Activated CD8-positive, alpha-beta T cell treated with anti-CD3 and anti-CD28 coated beads for 36 hours (primary cell): ENCODE measurements at regions not wholly inside any gene's neighbourhood (a gene's known extent, or its start where the extent isn't known, plus 50 kb on each side); places are given as distances from the start of the nearest gene placed in this dataset.

Experiments used
- ATAC-seq: fragments of 200-7000 bp; cut with Tn5 transposase; one replicate; pipeline ENCODE4 v1.10.0; 2021; ENCODE audit warnings: mild to moderate bottlenecking, moderate library complexity
- CTCF ChIA-PET: fragments of 350-600 bp; sonication (Branson Sonifier 250); formaldehyde crosslinking; loops from one replicate; lab custom pipeline; 2021; ENCODE audit warnings: antibody characterized with exemption; lab: Charles Lee
- POLR2A ChIA-PET: fragments of 350-600 bp; sonication (Branson Sonifier 250); formaldehyde crosslinking; loops from one replicate; lab custom pipeline; 2021; ENCODE audit warnings: antibody characterized with exemption; lab: Charles Lee
- DNase-seq: peaks from one replicate; pipeline ENCODE4 v3.0.0-alpha.2; 2020
- H3K27ac Mint-ChIP-seq: one replicate; pipeline ENCODE4 v1.8.0; 2021; ENCODE audit warnings: mild to moderate bottlenecking, mixed read lengths
- H3K27me3 Mint-ChIP-seq: one replicate; pipeline ENCODE4 v1.8.0; 2021; ENCODE audit warnings: mixed read lengths
- H3K36me3 Mint-ChIP-seq: one replicate; pipeline ENCODE4 v1.8.0; 2021; ENCODE audit warnings: low read depth, mixed read lengths
- H3K4me1 Mint-ChIP-seq: one replicate; pipeline ENCODE4 v1.8.0; 2021; ENCODE audit warnings: low read depth, mixed read lengths
- H3K4me3 Mint-ChIP-seq: one replicate; pipeline ENCODE4 v1.8.0; 2021; ENCODE audit warnings: mild to moderate bottlenecking, moderate library complexity, mixed read lengths
- H3K9me3 Mint-ChIP-seq: one replicate; pipeline ENCODE4 v1.8.0; 2021; ENCODE audit warnings: mixed read lengths
- intact Hi-C: fragments of 100-400 bp; cut with micrococcal nuclease; formaldehyde crosslinking; loops from one replicate; pipeline ENCODE4 v1.10.0; 2022
- TF ChIP-seq, protein P1 (sequence below): fragments of 200-600 bp; IDR thresholded peaks from one replicate; pipeline ENCODE4 v1.8.0; 2022; ENCODE audit warnings: antibody characterized with exemption, mild to moderate bottlenecking

GRCh38 chr6:40754461-40755045 lies 167.4 kb upstream of the LRFN2 start:
- no peaks in the 10 kb centered on the region for H3K36me3 Mint-ChIP-seq
- H3K27ac Mint-ChIP-seq, result no peak overlapping the region
- ChIA-PET POLR2A (no interaction called here), CTCF (no interaction called here)
- DNase-seq (no peak), ATAC-seq (no peak)
- TF ChIP-seq, protein P1, sequence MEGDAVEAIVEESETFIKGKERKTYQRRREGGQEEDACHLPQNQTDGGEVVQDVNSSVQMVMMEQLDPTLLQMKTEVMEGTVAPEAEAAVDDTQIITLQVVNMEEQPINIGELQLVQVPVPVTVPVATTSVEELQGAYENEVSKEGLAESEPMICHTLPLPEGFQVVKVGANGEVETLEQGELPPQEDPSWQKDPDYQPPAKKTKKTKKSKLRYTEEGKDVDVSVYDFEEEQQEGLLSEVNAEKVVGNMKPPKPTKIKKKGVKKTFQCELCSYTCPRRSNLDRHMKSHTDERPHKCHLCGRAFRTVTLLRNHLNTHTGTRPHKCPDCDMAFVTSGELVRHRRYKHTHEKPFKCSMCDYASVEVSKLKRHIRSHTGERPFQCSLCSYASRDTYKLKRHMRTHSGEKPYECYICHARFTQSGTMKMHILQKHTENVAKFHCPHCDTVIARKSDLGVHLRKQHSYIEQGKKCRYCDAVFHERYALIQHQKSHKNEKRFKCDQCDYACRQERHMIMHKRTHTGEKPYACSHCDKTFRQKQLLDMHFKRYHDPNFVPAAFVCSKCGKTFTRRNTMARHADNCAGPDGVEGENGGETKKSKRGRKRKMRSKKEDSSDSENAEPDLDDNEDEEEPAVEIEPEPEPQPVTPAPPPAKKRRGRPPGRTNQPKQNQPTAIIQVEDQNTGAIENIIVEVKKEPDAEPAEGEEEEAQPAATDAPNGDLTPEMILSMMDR, result no peak
- no peaks in the 10 kb centered on the region for H3K9me3 Mint-ChIP-seq
- intact Hi-C loops, result no loop called here
- H3K27me3 Mint-ChIP-seq, result peaks cover 41% of the 10 kb centered on the region
- H3K4me3 Mint-ChIP-seq, result no peak overlapping the region
- H3K4me1 Mint-ChIP-seq, result no peaks in the 10 kb centered on the region

DNA sequence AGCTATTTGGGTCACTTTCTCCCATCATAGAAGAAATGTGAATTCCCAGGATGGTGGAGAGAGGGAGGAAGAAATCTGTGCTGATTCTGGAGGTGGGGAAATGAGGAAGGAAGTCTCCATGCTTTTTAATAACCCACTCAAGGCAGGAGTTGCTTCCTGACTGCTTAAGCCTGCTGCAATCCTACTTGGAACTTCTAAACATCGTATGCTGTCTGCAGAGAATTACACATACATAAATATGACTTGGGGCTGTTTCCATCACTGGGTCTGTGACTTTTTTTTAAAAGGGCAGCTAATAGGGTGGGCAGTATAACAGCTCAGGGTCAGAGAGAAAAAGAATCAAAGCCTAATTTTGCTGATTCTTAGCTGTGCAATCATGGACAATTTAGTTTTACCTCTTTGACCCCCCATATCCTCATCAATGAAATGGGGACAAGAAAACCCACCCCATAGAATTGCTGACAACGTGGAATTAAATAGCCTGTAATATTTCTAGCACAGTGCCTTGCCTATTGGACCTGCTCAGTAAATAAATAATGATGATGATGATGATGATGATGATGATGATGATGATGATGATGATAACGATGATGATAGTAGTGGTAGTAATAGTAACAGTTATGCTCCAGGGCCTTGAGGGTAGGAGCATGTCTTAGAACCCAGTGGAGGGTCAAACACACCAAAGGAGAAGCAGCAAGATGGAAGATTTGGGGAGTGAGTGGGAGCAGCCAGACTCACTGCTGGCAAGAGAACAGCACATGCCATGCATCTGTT lies 166.7 kb upstream of the LRFN2 start:
- DNase-seq, result no peak
- Mint-ChIP-seq H3K27ac (no peak overlapping the region), H3K9me3 (no peaks in the 10 kb centered on the region)

DNA sequence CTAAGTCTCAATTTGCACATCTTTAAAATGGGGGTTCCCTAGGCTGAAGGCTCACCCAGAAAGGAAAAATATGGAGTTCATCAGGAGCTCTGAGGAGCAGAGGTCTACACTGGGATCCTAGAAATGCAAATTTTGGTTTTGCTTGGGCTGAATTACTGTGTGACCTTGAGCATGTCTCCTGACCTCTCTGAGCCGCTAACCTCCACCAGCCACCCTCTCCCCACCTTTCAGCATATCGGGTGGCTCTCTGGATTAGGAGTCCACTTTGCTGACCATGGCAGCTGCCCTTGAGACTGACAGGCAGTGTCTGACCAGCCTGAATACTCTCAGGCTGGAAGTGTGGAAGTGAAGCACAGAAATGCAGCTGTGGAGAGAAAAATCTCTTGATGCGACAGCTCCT lies 165.9 kb upstream of the LRFN2 start:
- no peaks in the 10 kb centered on the region for H3K36me3 Mint-ChIP-seq
- H3K27ac Mint-ChIP-seq, result no peak overlapping the region
- DNase-seq (no peak), ATAC-seq (no peak)
- ChIA-PET POLR2A (no interaction called here), CTCF (interaction anchor here (0.5 kb wide), 1 partner anchor 170 kb away, joined by 3 read pairs; no protein-coding TSS in a partner anchor)
- H3K27me3 Mint-ChIP-seq, result peaks cover 45% of the 10 kb centered on the region
- TF ChIP-seq, protein P1, result no peak
- H3K4me1 Mint-ChIP-seq, result no peaks in the 10 kb centered on the region
- intact Hi-C loops, result no loop called here
- H3K4me3 Mint-ChIP-seq, result no peak overlapping the region
- no peaks in the 10 kb centered on the region for H3K9me3 Mint-ChIP-seq

More for the DNA sequence above, 166.7 kb upstream of the LRFN2 start:
- H3K4me1 Mint-ChIP-seq, result no peaks in the 10 kb centered on the region
- peaks cover 39% of the 10 kb centered on the region for H3K27me3 Mint-ChIP-seq
- CTCF ChIA-PET, result no interaction called here
- TF ChIP-seq, protein P1, result no peak
- H3K4me3 Mint-ChIP-seq, result no peak overlapping the region
- ATAC-seq, result no peak
- no peaks in the 10 kb centered on the region for H3K36me3 Mint-ChIP-seq
- intact Hi-C loops, result no loop called here
- POLR2A ChIA-PET, result interaction anchor here (0.6 kb wide), 1 partner anchor 89 kb away, joined by 3 read pairs; no protein-coding TSS in a partner anchor

- intact Hi-C loops, result no loop called here
- no peak overlapping the region for H3K4me3 Mint-ChIP-seq
- ChIA-PET POLR2A (no interaction called here), CTCF (no interaction called here)
- H3K4me1 Mint-ChIP-seq, result no peaks in the 10 kb centered on the region
- peaks cover 13% of the 10 kb centered on the region for H3K27me3 Mint-ChIP-seq
- H3K27ac Mint-ChIP-seq, result no peak overlapping the region
- TF ChIP-seq, protein P1, result no peak
- DNase-seq (no peak), ATAC-seq (no peak)
- H3K9me3 Mint-ChIP-seq, result no peaks in the 10 kb centered on the region
- H3K36me3 Mint-ChIP-seq, result no peaks in the 10 kb centered on the region
Observed at GRCh38 chr6:40744835-40745234, 157.7 kb upstream of the LRFN2 start.
